GM12878 (cell line): ENCODE measurements at regions not wholly inside any gene's neighbourhood (a gene's known extent, or its start where the extent isn't known, plus 50 kb on each side); places are given as distances from the start of the nearest gene placed in this dataset.

Source experiments
- ATAC-seq: fragments of 200-7000 bp; cut with Tn5 transposase; 3 replicates; pipeline ENCODE4 v1.9.1; 2020; ENCODE audit warnings: mild to moderate bottlenecking, moderate library complexity
- BruUV-seq: library from RNA; stranded (reverse); fragments of 400-500 nt; replicated peaks from 2 replicates; lab custom pipeline; 2021; lab: Mats Ljungman, UMichigan
- CTCF ChIA-PET: fragments of 300-600 bp; sonication (Branson Sonifier 250); formaldehyde crosslinking; extraction: SDS; loops from one replicate; lab custom pipeline; 2021; ENCODE audit warnings: inconsistent platforms; lab: Yijun Ruan, JAX
- POLR2A ChIA-PET: fragments of 350-600 bp; formaldehyde crosslinking; extraction: SDS; loops from one replicate; lab custom pipeline; 2021; ENCODE audit warnings: inconsistent platforms; lab: Charles Lee
- RAD21 ChIA-PET: fragments of 300-600 bp; sonication (Branson Sonifier 250); formaldehyde crosslinking; loops from one replicate; lab custom pipeline; 2023; ENCODE audit warnings: antibody characterized with exemption; ENCODE audit not compliant: unreplicated experiment; lab: Charles Lee
- SMC1A ChIA-PET: fragments of 300-600 bp; sonication (Branson Sonifier 250); formaldehyde crosslinking; loops from one replicate; lab custom pipeline; 2023; ENCODE audit not compliant: unreplicated experiment, uncharacterized antibody; lab: Charles Lee
- DNase-seq: peaks from one replicate; pipeline ENCODE4 v3.0.0-alpha.2; 2011; ENCODE audit warnings: low read depth, low spot score
- FAIRE-seq: peaks from 3 replicates; lab custom pipeline; 2011; peaks lifted over from hg19 to GRCh38; lab: Jason Lieb, UNC
- H2AFZ ChIP-seq: 2 replicates; pipeline ENCODE4 v1.6.0; 2011; ENCODE audit warnings: low read depth, low read length, control low read depth; ENCODE audit not compliant: control insufficient read depth
- H3K27ac ChIP-seq: 2 replicates; pipeline ENCODE4 v1.5.1; 2011; ENCODE audit warnings: control low read depth; ENCODE audit not compliant: control insufficient read depth, insufficient read depth
- H3K27me3 ChIP-seq, 2 experiments: replicated peaks in 1 of 2; 2 replicates each; pipeline versions ENCODE4 v1.6.0 to v1.6.1; 2011; ENCODE audit warnings: low read length in 1 of 2; ENCODE audit not compliant: control insufficient read depth in 2 of 2, insufficient read depth in 2 of 2
- H3K36me3 ChIP-seq, 2 experiments: 2 replicates each; pipeline ENCODE4 v1.5.1; 2011; ENCODE audit warnings: low read length in 1 of 2; ENCODE audit not compliant: control insufficient read depth in 2 of 2, insufficient read depth in 2 of 2
- H3K4me1 ChIP-seq: 2 replicates; pipeline ENCODE4 v1.6.1; 2011; ENCODE audit warnings: mild to moderate bottlenecking, low read length, moderate library complexity, mixed read lengths; ENCODE audit not compliant: control insufficient read depth, insufficient read depth
- H3K4me2 ChIP-seq: 2 replicates; pipeline ENCODE4 v1.6.0; 2011; ENCODE audit warnings: control low read depth; ENCODE audit not compliant: control insufficient read depth, insufficient read depth
- H3K4me3 ChIP-seq: fragments of 200-600 bp; sonication (generic); 2 replicates; pipeline ENCODE4 v1.5.1; 2016
- H3K79me2 ChIP-seq: 2 replicates; pipeline ENCODE4 v1.6.0; 2011; ENCODE audit warnings: low read length; ENCODE audit not compliant: control insufficient read depth, insufficient read depth
- H3K9ac ChIP-seq: 2 replicates; pipeline ENCODE4 v1.8.0; 2011; ENCODE audit warnings: low read length, control low read depth, mixed read lengths; ENCODE audit not compliant: control insufficient read depth, insufficient read depth
- H3K9me3 ChIP-seq: replicated peaks from 3 replicates; pipeline ENCODE4 v1.5.1; 2011; ENCODE audit warnings: mild to moderate bottlenecking, low read length; ENCODE audit not compliant: control insufficient read depth, insufficient read depth
- H4K20me1 ChIP-seq: 2 replicates; pipeline ENCODE4 v1.6.0; 2011; ENCODE audit not compliant: control insufficient read depth, insufficient read depth
- FOS ChIP-seq: IDR thresholded peaks from 3 replicates; pipeline ENCODE4 v1.6.1; 2011; ENCODE audit warnings: borderline replicate concordance; ENCODE audit not compliant: insufficient read length; ENCODE audit errors: extremely low read depth
- NFYB ChIP-seq: IDR thresholded peaks from 2 replicates; pipeline ENCODE4 v1.6.1; 2011; ENCODE audit warnings: low read depth, mild to moderate bottlenecking, low read length, improper control_type of control experiment, moderate library complexity; ENCODE audit not compliant: insufficient read depth
- ZNF207 ChIP-seq: fragments of 450-650 bp; IDR thresholded peaks from 2 replicates; pipeline ENCODE4 v1.6.1; 2014; ENCODE audit warnings: antibody characterized with exemption, mild to moderate bottlenecking, borderline replicate concordance
- ZNF24 ChIP-seq: fragments of 450-650 bp; IDR thresholded peaks from 2 replicates; pipeline ENCODE4 v1.6.1; 2017; ENCODE audit warnings: antibody characterized with exemption, mild to moderate bottlenecking
- WGBS: methylation state at CpG from one replicate; pipeline ENCODE4 v1.1.6; 2016; ENCODE audit warnings: low lambda C conversion rate; ENCODE audit not compliant: insufficient replicate concordance, insufficient coverage; ENCODE audit errors: missing lambda C conversion rate; 5-methylcytosine and 5-hydroxymethylcytosine counted together
- in situ Hi-C: fragments of 300-500 bp; cut with MboI; formaldehyde crosslinking; loops from 9 replicates; pipeline ENCODE4 v1.14.3; 2018; ENCODE audit warnings: mixed read lengths
- intact Hi-C: fragments of 100-400 bp; cut with micrococcal nuclease; formaldehyde crosslinking; loops from one replicate; pipeline ENCODE4 v1.14.2; 2022; ENCODE audit not compliant: unreplicated experiment
- TF ChIP-seq, protein P1 (sequence below): fragments of 450-650 bp; formaldehyde crosslinking; IDR thresholded peaks from 2 replicates; pipeline ENCODE4 v1.5.0; 2022; ENCODE audit warnings: mild to moderate bottlenecking, missing genetic modification characterization

DNA sequence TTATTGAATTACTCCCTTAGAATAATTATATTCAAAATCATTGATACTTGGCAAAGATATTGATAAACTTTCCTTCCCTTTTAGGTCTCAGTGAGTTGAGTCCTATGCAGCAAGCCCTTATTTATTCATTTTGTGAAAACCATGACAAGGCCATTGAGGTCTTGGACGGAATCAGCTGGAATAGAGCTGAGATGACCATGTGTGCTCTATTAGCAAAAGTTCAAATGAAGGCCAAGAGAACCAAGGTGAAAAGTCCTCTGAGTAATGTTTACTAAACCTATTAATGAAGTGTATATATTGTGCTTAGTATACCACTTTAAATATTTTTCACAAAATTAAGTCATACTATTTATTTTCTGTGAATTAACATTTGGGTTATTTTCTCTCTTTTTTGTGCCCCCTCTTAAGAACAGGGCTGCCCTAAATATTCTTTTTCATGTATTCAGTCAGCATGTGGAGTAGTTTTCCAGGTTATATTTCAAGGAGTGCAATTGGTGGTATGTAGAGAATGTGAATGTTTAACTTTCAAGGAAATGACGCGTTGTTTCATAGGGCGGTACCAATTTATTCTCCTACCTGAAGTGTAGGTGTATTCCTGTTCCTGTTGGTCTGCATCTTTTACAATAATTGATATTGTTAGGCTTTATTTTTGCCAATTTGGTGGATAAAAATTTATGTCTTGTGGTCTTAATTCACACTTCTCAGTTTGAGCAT is 201.4 kb downstream of the TTC6 start:
- no TSS peak for BruUV-seq
- in situ Hi-C loops (no loop called here), intact Hi-C loops (no loop called here)
- H3K79me2 ChIP-seq = no peaks in the 10 kb centered on the region
- no peak overlapping the region for H3K4me3 ChIP-seq
- no peak overlapping the region for H2AFZ ChIP-seq
- no peak for TF ChIP-seq FOS
- TF ChIP-seq ZNF24 = no peak
- TF ChIP-seq NFYB = no peak
- TF ChIP-seq, protein P1, sequence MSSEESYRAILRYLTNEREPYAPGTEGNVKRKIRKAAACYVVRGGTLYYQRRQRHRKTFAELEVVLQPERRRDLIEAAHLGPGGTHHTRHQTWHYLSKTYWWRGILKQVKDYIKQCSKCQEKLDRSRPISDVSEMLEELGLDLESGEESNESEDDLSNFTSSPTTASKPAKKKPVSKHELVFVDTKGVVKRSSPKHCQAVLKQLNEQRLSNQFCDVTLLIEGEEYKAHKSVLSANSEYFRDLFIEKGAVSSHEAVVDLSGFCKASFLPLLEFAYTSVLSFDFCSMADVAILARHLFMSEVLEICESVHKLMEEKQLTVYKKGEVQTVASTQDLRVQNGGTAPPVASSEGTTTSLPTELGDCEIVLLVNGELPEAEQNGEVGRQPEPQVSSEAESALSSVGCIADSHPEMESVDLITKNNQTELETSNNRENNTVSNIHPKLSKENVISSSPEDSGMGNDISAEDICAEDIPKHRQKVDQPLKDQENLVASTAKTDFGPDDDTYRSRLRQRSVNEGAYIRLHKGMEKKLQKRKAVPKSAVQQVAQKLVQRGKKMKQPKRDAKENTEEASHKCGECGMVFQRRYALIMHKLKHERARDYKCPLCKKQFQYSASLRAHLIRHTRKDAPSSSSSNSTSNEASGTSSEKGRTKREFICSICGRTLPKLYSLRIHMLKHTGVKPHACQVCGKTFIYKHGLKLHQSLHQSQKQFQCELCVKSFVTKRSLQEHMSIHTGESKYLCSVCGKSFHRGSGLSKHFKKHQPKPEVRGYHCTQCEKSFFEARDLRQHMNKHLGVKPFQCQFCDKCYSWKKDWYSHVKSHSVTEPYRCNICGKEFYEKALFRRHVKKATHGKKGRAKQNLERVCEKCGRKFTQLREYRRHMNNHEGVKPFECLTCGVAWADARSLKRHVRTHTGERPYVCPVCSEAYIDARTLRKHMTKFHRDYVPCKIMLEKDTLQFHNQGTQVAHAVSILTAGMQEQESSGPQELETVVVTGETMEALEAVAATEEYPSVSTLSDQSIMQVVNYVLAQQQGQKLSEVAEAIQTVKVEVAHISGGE (CRISPR knock-in tag) = no peak
- TF ChIP-seq ZNF207 = no peak
- ChIA-PET RAD21 (no interaction called here), SMC1A (no interaction called here), POLR2A (no interaction called here), CTCF (no interaction called here)
- 80% methylated on average over 4 of the region's 4 CpGs for WGBS
- H4K20me1 ChIP-seq = no peaks in the 10 kb centered on the region
- no peaks in the 10 kb centered on the region for H3K4me1 ChIP-seq
- H3K4me2 ChIP-seq = no peak overlapping the region
- no peaks in the 10 kb centered on the region for H3K9me3 ChIP-seq
- H3K36me3 ChIP-seq = no peaks in the 10 kb centered on the region
- no peak overlapping the region for H3K27ac ChIP-seq
- no peak for DNase-seq
- H3K27me3 ChIP-seq = no peaks in the 10 kb centered on the region
- no peak for FAIRE-seq
- H3K9ac ChIP-seq = no peak overlapping the region
- no peak for ATAC-seq
